Caco-2 (cell line): ENCODE measurements at regions not wholly inside any gene's neighbourhood (a gene's known extent, or its start where the extent isn't known, plus 50 kb on each side); places are given as distances from the start of the nearest gene placed in this dataset.

Experiments
- BruUV-seq: library from RNA; stranded (reverse); fragments of 400-500 nt; replicated peaks from 2 replicates; lab custom pipeline; 2021; lab: Mats Ljungman, UMichigan
- CTCF ChIA-PET: fragments of 300-600 bp; sonication (Branson Sonifier 250); formaldehyde crosslinking; loops from one replicate; lab custom pipeline; 2022; ENCODE audit warnings: antibody characterized with exemption; lab: Charles Lee
- POLR2A ChIA-PET: fragments of 300-600 bp; sonication (Branson Sonifier 250); formaldehyde crosslinking; loops from one replicate; lab custom pipeline; 2022; ENCODE audit warnings: antibody characterized with exemption; lab: Charles Lee
- DNase-seq, 2 experiments: peaks; one replicate each; pipeline versions ENCODE4 v3.0.0 to v3.0.0-alpha.2; 2020 to 2022
- H3K27me3 ChIP-seq: replicated peaks from 2 replicates; pipeline ENCODE4 v1.6.0; 2011; ENCODE audit warnings: low read length; ENCODE audit not compliant: control insufficient read depth, insufficient read depth
- H3K36me3 ChIP-seq: 2 replicates; pipeline ENCODE4 v1.5.1; 2011; ENCODE audit warnings: low read length; ENCODE audit not compliant: control insufficient read depth, insufficient read depth
- H3K4me1 ChIP-seq: fragments of 250-450 bp; sonication (Bioruptor Pico); 2 replicates; pipeline ENCODE4 v1.5.1; 2020; ENCODE audit warnings: mild to moderate bottlenecking
- H3K4me3 ChIP-seq: 2 replicates; pipeline ENCODE4 v1.5.1; 2011; ENCODE audit warnings: low read depth, mild to moderate bottlenecking, control low read depth, low read length
- H3K9me3 ChIP-seq: fragments of 250-450 bp; sonication (Bioruptor Pico); 2 replicates; pipeline ENCODE4 v1.5.1; 2020; ENCODE audit warnings: mild to moderate bottlenecking, moderate library complexity
- H3K27ac Mint-ChIP-seq: one replicate; pipeline ENCODE4 v1.8.0; 2022; ENCODE audit warnings: mixed read lengths; ENCODE audit not compliant: unreplicated experiment
- H3K27me3 Mint-ChIP-seq: one replicate; pipeline ENCODE4 v1.8.0; 2022; ENCODE audit warnings: mixed read lengths; ENCODE audit not compliant: insufficient read depth, unreplicated experiment
- H3K36me3 Mint-ChIP-seq: one replicate; pipeline ENCODE4 v1.8.0; 2022; ENCODE audit warnings: mild to moderate bottlenecking, mixed read lengths; ENCODE audit not compliant: insufficient read depth, unreplicated experiment
- H3K4me1 Mint-ChIP-seq: one replicate; pipeline ENCODE4 v1.8.0; 2022; ENCODE audit warnings: low read depth, mixed read lengths; ENCODE audit not compliant: unreplicated experiment
- H3K4me3 Mint-ChIP-seq: one replicate; pipeline ENCODE4 v1.8.0; 2022; ENCODE audit warnings: mild to moderate bottlenecking, moderate library complexity, mixed read lengths; ENCODE audit not compliant: unreplicated experiment
- H3K9me3 Mint-ChIP-seq: one replicate; pipeline ENCODE4 v1.8.0; 2022; ENCODE audit warnings: mixed read lengths; ENCODE audit not compliant: unreplicated experiment
- CTCF ChIP-seq, 2 experiments: fragments of 200-600 bp in 1 of 2; IDR thresholded peaks; 1 replicate in 1 of 2; 2 replicates in 1 of 2; pipeline versions ENCODE4 v1.5.1 to v1.8.0; 2011 to 2022; ENCODE audit warnings: antibody characterized with exemption in 1 of 2, control low read depth in 1 of 2, inconsistent platforms in 1 of 2, low read depth in 1 of 2, low read length in 1 of 2, mild to moderate bottlenecking in 1 of 2, moderate library complexity in 1 of 2; ENCODE audit not compliant: insufficient read depth in 1 of 2, severe bottlenecking in 1 of 2, unreplicated experiment in 1 of 2
- intact Hi-C: fragments of 100-400 bp; cut with micrococcal nuclease; formaldehyde crosslinking; loops from one replicate; pipeline ENCODE4 v1.10.0; 2022; ENCODE audit not compliant: unreplicated experiment

DNA sequence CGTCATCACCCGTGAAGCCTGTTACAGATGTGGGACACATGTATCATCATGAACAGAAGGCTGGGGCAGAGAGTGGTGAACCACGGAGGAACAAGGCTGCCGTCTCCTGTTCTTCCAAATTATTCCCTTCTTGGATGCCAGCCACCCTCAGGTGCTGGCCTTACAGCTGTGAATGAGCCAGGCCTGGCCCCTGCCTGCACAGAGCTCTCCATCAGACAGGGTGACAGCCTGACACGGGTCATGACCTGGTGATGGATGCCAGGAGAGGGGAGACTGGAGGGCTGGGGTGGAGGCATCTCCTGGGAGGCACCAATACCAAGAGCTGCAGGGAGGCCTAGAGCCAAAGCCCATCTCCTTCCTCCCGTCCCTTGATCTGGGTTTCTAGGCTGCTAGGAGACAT is 230.0 kb upstream of the C1orf174 start:
- BruUV-seq = no TSS peak
- H3K4me1 Mint-ChIP-seq = no peaks in the 10 kb centered on the region

DNA sequence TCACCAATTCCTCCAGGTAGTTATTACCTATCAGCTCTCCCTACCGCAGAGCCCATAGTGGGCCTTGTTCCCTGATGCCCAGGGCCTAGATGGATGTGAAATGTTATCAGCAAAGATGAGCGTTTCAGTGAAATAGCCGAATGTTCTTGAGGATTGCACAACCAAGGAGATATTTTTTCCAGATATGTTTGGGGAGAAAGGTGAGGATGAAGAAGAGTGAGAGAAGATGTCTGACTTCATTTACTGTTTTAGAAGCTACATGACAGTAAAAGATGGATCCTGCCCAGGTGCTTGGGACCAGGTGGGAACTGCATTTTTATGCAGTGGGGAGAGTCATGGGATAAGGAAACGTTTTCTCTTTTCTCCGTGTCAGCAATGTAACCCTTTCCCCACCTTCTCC is 231.7 kb upstream of the C1orf174 start:
- no peaks in the 10 kb centered on the region for H3K4me1 ChIP-seq
- BruUV-seq = no TSS peak
- DNase-seq = no peak
- H3K36me3 ChIP-seq = no peaks in the 10 kb centered on the region
- TF ChIP-seq CTCF (IDR thresholded peaks at IDR 0.05; ENCODE audit: insufficient read depth in 1 of 2, low read depth in 1 of 2, low read length in 1 of 2, severe bottlenecking in 1 of 2, unreplicated experiment in 1 of 2) = no peak
- peaks cover 18% of the 10 kb centered on the region for H3K9me3 Mint-ChIP-seq
- H3K4me3 Mint-ChIP-seq = no peak overlapping the region
- intact Hi-C loops = no loop called here
- H3K9me3 ChIP-seq = no peaks in the 10 kb centered on the region
- no peaks in the 10 kb centered on the region for H3K36me3 Mint-ChIP-seq
- H3K4me1 Mint-ChIP-seq = no peaks in the 10 kb centered on the region
- no peak overlapping the region for H3K27ac Mint-ChIP-seq
- no peak overlapping the region for H3K4me3 ChIP-seq
- no peaks in the 10 kb centered on the region for H3K27me3 ChIP-seq
- POLR2A ChIA-PET = no interaction called here
- CTCF ChIA-PET = no interaction called here
- peaks cover 6% of the 10 kb centered on the region for H3K27me3 Mint-ChIP-seq

More for the DNA sequence above, 230.0 kb upstream of the C1orf174 start:
- no peaks in the 10 kb centered on the region for H3K9me3 ChIP-seq
- Mint-ChIP-seq H3K36me3 (no peaks in the 10 kb centered on the region), H3K9me3 (peaks cover 6% of the 10 kb centered on the region), H3K27ac (no peak overlapping the region), H3K4me3 (no peak overlapping the region), H3K27me3 (peaks cover 6% of the 10 kb centered on the region)
- no peak overlapping the region for H3K4me3 ChIP-seq
- intact Hi-C loops = no loop called here
- H3K27me3 ChIP-seq = no peaks in the 10 kb centered on the region
- no peaks in the 10 kb centered on the region for H3K4me1 ChIP-seq
- DNase-seq = no peak
- no peak for TF ChIP-seq CTCF (IDR thresholded peaks at IDR 0.05; ENCODE audit: insufficient read depth in 1 of 2, low read depth in 1 of 2, low read length in 1 of 2, severe bottlenecking in 1 of 2, unreplicated experiment in 1 of 2)
- POLR2A ChIA-PET = interaction anchor here (0.6 kb wide), 1 partner anchor 178 kb away, joined by 3 read pairs; no protein-coding TSS in a partner anchor
- CTCF ChIA-PET = no interaction called here
- no peaks in the 10 kb centered on the region for H3K36me3 ChIP-seq

DNA sequence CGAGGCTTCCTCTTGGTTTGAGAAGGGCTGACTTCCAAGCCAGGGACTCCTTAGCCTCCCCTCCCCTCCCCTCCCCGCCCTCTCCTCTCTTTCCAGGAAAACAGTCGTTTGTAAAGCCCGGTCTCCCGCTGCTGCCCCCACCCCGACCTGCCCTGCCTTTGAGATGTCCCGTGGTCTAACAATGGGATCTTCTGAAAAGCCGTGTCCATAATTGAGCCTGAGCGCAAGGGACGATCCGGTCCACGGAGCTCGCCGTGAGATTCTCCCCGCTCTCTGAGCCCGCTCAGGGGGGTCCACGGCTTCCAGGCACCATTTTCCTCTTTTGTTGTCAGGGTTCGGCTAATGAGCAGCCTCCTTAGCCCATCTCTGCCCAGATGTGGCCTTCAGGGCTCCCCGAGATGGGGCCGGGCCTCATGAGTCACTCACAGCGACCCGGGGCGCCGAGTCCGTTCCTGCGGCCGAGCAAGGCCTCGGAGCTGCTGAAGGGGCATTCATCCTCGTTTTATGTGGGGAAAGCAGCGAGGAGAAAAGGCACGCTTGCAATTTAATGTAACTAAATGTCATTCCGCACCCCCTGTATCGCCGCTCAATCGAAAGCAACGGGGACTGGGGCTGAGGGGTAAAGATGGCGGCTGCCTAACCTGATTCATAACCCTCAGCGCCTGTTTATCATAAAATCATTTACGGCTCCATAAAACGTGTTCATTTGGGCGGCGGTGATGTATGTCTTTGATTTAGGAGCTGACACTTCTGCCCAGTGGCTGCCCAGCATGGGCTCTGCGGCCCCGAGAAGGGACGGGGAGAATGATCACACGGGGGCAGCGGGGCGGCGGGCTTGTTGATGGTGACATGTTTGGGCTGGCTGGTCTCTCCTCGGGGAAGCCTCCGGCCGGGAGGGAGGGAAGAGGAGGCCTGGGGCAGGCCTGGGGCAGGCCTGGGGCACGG is 232.6 kb upstream of the C1orf174 start:
- Mint-ChIP-seq H3K4me1 (no peaks in the 10 kb centered on the region), H3K36me3 (no peaks in the 10 kb centered on the region), H3K4me3 (no peak overlapping the region), H3K27ac (no peak overlapping the region), H3K27me3 (peaks cover 4% of the 10 kb centered on the region), H3K9me3 (peaks cover 18% of the 10 kb centered on the region)
- TF ChIP-seq CTCF (IDR thresholded peaks at IDR 0.05; ENCODE audit: insufficient read depth in 1 of 2, low read depth in 1 of 2, low read length in 1 of 2, severe bottlenecking in 1 of 2, unreplicated experiment in 1 of 2) = no peak
- Histone ChIP-seq H3K36me3 (no peaks in the 10 kb centered on the region), H3K4me3 (no peak overlapping the region), H3K9me3 (no peaks in the 10 kb centered on the region), H3K4me1 (no peaks in the 10 kb centered on the region), H3K27me3 (no peaks in the 10 kb centered on the region)
- no TSS peak for BruUV-seq
- DNase-seq = no peak
- intact Hi-C loops = no loop called here
- POLR2A ChIA-PET = no interaction called here
- CTCF ChIA-PET = no interaction called here
